ENCODE measurements at regions not wholly inside any gene's neighbourhood (a gene's known extent, or its start where the extent isn't known, plus 50 kb on each side); places are given as distances from the start of the nearest gene placed in this dataset.

DNA sequence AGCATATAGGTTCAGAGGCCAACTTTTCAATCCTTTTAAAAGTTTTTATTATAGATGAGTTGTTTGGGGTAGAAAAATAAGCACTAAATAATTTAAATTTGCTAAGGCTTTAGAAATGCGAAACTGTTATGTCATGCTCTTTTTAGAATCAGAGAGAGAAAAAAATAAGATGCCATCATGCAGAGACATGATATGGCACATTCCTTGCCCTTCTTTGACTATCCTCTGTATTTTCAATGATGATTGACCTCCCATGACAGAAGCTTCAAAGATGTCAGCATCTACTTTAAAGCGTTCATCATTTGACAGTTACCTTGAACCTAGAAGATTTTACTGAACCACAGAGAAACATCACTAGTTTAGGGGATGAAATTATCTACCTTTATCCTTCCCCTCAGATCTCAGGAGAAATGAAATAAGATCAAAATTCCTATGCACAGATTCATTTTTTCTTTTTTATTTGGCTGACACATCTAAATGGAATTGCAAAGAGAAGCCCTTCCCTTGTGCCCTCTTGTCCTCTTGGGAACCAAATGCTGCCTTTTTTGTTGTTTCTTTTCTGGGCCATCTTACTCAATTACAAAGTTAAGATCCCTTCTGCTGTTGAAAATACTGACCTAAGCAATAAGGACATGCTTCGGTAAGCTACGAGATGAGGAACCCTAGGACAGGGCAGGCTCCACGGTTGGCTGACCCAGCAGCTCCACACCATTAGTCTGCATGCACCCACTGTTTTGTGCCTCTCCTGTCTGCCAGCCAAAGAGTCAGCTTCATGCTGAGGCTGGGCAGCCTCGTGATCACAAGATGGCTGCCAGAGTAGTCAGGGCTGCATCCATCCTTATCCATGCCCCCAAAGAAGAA, 289.7 kb upstream of the TPM1 start:
- TF ChIP-seq, protein P1, sequence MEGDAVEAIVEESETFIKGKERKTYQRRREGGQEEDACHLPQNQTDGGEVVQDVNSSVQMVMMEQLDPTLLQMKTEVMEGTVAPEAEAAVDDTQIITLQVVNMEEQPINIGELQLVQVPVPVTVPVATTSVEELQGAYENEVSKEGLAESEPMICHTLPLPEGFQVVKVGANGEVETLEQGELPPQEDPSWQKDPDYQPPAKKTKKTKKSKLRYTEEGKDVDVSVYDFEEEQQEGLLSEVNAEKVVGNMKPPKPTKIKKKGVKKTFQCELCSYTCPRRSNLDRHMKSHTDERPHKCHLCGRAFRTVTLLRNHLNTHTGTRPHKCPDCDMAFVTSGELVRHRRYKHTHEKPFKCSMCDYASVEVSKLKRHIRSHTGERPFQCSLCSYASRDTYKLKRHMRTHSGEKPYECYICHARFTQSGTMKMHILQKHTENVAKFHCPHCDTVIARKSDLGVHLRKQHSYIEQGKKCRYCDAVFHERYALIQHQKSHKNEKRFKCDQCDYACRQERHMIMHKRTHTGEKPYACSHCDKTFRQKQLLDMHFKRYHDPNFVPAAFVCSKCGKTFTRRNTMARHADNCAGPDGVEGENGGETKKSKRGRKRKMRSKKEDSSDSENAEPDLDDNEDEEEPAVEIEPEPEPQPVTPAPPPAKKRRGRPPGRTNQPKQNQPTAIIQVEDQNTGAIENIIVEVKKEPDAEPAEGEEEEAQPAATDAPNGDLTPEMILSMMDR (IDR thresholded peaks at IDR 0.05), result no peak
- Mint-ChIP-seq H3K36me3 (ENCODE audit: low read depth) (peaks cover 34% of the 10 kb centered on the region), H3K27me3 (ENCODE audit: low read depth, poor library complexity) (peaks cover 6% of the 10 kb centered on the region), H3K4me3 (no peak overlapping the region), H3K27ac (no peak overlapping the region), H3K4me1 (peaks cover 22% of the 10 kb centered on the region), H3K9me3 (no peaks in the 10 kb centered on the region)
- DNase-seq, result no peak

DNA sequence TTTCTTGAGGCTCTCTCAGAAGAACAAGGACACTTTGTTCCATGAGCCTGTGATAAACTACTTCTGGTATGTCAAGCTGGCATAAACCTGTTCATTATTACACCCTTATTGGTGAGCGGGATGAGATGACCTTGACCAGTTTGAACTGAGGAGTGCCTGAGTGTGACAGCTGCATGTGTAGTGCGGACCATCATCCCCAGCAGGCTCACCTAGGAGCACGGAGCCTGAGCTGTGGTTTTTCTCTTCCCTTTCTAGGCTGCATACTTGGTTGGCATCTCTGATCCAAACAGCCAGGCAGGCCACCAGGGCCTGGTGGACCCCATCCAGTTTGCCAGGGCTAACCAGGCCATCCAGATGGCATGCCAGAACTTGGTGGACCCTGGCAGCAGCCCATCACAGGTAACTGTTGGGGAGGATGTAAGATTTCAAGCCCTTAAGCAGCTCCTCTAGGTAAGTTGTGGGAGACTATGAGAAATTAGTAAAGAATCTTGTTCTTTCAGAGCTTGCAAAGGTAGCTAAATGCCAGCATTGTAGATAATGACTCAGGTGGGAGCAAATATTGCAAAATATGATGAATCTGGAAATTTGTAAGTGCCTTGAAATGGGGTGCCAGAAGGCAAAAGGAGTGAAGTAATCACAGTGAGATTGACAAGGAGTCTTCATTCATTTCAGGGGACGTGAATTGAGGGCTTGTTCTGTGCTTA, 288.9 kb upstream of the TPM1 start:
- Mint-ChIP-seq H3K27ac (no peak overlapping the region), H3K4me1 (peaks cover 23% of the 10 kb centered on the region), H3K27me3 (ENCODE audit: low read depth, poor library complexity) (peaks cover 6% of the 10 kb centered on the region), H3K9me3 (no peaks in the 10 kb centered on the region), H3K4me3 (no peak overlapping the region), H3K36me3 (ENCODE audit: low read depth) (peaks cover 34% of the 10 kb centered on the region)
- DNase-seq, result no peak
- TF ChIP-seq, protein P1 (IDR thresholded peaks at IDR 0.05), result no peak

DNA sequence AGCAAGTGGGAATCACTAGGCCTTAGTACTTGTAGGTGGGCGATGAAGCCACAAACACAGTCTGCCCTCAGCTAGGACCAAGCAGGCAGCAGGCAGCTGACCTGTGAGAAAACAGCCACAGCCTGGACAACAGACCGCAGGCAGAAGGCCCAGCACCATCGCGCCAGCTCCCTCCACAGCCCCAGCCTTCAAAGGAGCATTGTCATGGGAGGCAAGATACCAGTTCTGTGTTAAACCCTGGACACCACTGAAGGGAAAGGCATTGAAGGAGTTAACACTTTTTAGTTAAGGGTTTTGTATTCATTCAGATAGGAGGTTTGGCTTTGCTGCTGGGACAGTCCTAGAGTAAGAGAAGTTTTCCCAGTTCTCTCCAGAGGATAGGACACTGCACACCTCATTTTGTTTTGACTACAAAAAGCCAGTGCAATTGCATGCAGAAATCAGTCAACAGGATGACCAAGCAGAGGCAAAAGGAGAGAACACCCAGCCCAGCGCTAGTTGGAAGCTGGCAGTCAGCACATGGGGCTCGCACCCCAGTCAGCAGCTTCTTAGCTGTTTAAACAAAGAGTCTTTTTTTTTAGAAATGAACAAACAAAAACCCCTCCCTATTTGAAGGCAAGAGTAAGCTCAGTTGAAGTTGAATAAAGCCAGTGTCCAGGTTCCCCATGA, 286.1 kb upstream of the TPM1 start:
- Mint-ChIP-seq H3K27ac (no peak overlapping the region), H3K4me3 (no peak overlapping the region), H3K36me3 (ENCODE audit: low read depth) (peaks cover 22% of the 10 kb centered on the region), H3K27me3 (ENCODE audit: low read depth, poor library complexity) (peaks cover 6% of the 10 kb centered on the region), H3K9me3 (no peaks in the 10 kb centered on the region), H3K4me1 (peaks cover 51% of the 10 kb centered on the region)
- TF ChIP-seq, protein P1 (IDR thresholded peaks at IDR 0.05), result no peak
- no peak for DNase-seq

DNA sequence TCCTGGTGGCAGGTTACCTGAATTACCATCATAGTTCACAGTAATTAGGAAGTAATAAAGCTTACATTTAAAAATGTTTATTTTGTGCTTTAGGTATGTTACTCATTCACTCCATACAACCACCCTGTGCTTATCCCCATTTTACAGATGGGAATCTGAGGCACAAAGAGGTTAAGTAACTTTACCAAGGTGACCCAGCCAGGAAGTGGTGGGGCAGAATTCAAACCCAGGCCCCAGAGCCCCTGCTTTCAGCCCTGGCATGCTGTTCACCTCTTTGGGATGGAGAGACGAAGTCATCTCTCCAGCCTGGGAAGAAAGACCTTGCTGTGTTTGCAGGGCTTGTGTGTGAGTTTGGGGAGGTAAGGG, 285.6 kb upstream of the TPM1 start:
- Mint-ChIP-seq H3K27ac (no peak overlapping the region), H3K4me3 (no peak overlapping the region), H3K4me1 (peaks cover 52% of the 10 kb centered on the region), H3K9me3 (no peaks in the 10 kb centered on the region), H3K27me3 (ENCODE audit: low read depth, poor library complexity) (peaks cover 6% of the 10 kb centered on the region), H3K36me3 (ENCODE audit: low read depth) (peaks cover 27% of the 10 kb centered on the region)
- TF ChIP-seq, protein P1 (IDR thresholded peaks at IDR 0.05), result no peak
- no peak for DNase-seq

DNA sequence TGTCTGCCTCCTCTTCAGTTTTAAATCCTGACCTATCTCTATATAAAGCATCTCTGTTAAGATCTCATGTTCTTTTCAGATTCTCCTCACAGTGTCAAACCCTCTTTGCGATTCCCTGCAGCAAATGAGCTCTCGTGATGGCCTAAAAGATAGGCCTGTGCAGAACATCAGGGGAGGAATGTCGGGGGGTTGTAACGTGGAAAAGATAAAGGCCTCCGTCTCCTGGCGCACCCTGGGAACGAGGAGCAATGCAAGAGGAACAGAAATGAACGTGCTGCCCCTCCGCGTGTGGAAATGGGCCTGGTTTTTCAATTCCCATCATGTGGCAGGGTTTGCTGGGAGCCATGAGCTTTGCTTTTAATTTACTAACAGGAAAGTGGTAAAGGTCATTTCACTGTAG, 285.0 kb upstream of the TPM1 start:
- TF ChIP-seq, protein P1 (IDR thresholded peaks at IDR 0.05), result no peak
- Mint-ChIP-seq H3K27ac (no peak overlapping the region), H3K4me3 (no peak overlapping the region), H3K27me3 (ENCODE audit: low read depth, poor library complexity) (peaks cover 6% of the 10 kb centered on the region), H3K4me1 (peaks cover 52% of the 10 kb centered on the region), H3K36me3 (ENCODE audit: low read depth) (peaks cover 27% of the 10 kb centered on the region), H3K9me3 (no peaks in the 10 kb centered on the region)
- no peak for DNase-seq
